GM12872 (cell line): ENCODE measurements at regions not wholly inside any gene's neighbourhood (a gene's known extent, or its start where the extent isn't known, plus 50 kb on each side); places are given as distances from the start of the nearest gene placed in this dataset.

Source experiments
- TF ChIP-seq, protein P1 (sequence below): IDR thresholded peaks from 3 replicates; pipeline ENCODE4 v1.5.1; 2011; ENCODE audit warnings: low read depth, mild to moderate bottlenecking, low read length, moderate library complexity; ENCODE audit not compliant: insufficient read depth

DNA sequence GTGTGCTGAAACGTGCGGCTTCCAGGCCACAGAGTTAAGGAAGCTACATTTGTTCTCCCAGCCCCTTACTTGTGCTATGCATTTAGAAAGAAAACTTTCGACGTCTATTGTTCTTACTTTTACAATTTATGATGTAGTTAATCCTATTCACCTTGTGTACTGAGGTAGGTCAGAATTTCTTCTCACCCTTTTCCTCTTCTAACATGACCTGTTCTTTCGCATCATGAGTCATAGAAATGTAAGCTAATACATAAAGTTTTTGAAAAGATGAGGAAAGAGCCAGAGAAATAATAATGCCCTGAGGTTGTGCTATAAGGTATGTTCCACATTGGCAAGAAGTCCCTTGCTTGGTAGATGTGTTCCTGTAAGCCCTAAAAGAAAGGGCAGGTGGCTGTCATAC is 298.3 kb downstream of the TRIML1 start:
- TF ChIP-seq, protein P1, sequence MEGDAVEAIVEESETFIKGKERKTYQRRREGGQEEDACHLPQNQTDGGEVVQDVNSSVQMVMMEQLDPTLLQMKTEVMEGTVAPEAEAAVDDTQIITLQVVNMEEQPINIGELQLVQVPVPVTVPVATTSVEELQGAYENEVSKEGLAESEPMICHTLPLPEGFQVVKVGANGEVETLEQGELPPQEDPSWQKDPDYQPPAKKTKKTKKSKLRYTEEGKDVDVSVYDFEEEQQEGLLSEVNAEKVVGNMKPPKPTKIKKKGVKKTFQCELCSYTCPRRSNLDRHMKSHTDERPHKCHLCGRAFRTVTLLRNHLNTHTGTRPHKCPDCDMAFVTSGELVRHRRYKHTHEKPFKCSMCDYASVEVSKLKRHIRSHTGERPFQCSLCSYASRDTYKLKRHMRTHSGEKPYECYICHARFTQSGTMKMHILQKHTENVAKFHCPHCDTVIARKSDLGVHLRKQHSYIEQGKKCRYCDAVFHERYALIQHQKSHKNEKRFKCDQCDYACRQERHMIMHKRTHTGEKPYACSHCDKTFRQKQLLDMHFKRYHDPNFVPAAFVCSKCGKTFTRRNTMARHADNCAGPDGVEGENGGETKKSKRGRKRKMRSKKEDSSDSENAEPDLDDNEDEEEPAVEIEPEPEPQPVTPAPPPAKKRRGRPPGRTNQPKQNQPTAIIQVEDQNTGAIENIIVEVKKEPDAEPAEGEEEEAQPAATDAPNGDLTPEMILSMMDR, result no peak

DNA sequence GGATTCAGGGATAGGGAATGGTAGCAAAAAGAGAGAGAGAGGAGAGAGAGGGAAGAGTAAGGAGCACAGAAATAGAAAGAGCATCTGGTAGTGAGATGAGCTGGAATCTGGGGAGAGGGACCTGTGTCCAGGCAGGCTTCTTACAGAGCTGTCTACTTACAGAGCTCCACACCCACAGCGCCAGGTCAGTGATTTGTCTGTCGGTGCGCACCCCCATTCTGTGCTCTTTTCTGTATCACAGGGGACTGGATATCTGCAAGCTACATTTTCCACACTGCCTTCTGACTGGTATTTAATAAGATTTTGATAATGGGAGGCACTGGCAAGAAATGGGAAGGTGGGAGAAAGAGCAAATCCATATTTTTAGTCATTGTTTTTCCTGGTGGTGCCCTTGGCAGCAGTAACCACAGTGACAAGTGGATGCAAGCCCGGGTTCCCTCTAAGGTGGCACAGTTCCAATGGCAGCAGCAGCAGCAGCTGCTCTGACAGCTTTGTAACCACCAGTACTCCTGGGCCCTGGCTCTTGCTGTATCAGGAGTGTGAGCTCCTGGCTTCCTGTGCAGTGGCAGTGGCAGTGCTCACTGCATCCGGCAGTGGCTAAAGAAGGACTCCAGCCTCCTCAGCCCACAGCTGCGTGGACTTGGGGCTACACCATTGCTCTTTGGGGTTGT is 300.5 kb downstream of the TRIML1 start:
- TF ChIP-seq, protein P1, result no peak

DNA sequence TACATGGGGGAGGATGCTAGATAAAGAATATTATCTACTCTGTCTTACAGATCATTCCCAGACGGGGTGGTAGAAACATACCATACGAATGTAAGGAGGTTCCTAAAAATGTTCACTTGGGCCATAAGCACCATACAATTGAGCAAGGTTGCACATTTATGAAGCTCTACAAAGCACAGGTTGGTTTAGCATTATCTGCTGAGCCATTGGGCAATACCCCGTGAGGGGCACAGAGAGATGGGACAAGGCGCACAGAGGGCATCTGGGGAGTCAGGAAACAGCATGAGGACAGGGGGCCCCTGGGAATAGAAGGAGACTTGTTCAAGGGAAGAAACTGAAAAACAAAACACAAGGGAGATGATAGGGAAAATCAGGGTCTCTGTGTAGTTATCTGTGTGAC is 305.3 kb downstream of the TRIML1 start:
- TF ChIP-seq, protein P1, result no peak

DNA sequence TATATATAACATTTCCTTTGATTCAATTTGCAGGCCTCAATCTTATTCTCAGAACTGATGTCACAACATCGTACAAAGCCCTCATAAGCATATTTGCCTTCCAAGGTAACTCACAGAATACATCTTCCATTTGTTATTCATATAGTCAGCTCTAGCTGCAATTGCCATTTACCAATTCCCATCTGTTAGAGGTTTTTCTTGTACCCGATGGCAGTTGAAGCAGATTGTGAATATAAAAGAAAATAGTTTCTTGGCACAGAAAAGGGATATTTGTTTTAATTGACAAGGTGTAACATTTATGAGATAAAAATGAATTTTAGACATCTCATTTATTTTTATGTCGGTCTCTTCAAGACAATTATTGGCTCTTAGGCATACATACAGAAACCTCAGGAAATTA is 311.3 kb downstream of the TRIML1 start:
- TF ChIP-seq, protein P1, result no peak

DNA sequence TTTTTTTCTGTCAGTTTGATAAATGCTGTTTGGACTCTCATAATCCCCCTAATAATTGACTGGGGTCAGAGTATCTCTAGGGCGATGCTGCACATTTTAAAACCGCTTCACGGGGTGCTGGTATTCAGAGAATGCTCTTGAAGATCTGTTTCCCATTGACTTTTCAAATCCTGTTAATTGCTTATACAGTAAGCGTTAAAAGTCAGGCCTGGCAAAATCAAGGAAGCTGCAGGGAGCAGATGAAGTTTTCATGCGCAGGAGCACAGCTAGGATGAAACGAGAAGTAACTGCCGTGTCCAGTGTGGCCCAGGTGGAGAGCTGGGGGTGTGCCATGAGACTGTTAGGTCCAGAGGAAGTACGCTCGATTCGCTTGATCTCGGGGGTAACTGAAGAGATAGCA is 312.9 kb downstream of the TRIML1 start:
- TF ChIP-seq, protein P1, result no peak

DNA sequence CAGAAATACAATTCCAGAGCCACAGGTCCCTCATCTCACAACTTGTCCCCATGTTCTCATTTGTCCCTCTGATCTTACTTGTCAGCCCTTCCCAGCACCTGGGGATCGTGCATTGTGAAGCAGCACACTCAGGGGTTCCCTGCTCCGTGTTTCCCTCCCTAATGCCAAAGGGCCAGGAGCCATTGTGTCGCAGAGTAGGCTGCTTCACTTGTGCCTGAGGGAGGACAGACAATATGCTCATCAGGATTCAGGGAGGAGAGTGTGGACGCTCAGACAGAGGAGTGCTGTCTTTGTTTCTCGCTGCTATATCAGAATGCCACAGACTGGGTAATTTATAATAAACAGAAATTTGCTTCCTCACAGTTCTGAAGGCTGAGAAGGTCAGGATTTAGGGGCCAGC is 315.3 kb downstream of the TRIML1 start:
- TF ChIP-seq, protein P1, result no peak

DNA sequence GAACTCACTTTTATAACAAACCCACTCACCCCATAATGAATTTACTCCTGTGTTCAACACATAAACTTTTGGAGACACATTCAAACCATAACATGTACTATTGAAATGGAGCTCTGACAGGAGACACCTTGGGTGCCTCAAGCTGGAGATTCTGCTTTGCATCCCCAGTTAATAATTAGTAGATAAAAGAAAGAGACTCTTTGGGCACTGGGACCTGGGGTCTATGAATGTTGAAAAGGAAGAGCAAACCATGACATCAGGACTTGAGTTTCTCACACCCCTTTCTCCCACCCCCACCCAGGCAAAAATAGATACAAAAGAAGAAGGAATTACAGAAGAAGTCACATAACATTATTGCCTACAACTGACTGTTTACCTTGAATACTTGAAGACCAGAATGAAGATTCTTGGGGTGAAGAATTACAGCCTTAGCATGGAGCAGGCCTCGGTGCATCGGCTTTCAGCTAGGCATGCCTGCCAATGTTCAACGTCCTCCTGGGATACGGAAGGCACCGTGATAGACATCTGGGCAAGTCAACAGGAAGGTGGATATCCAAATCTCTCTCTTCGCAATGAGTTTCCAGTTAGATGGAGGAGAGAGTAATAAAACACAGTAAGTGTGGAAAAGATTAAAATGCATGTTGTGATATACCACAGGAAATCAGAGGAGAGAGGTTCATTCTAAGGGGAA is 316.0 kb downstream of the TRIML1 start:
- TF ChIP-seq, protein P1, result no peak
